SK-N-SH treated with all-trans-retinoic acid at 6 μM for 48 hours (cell line): ENCODE measurements at regions not wholly inside any gene's neighbourhood (a gene's known extent, or its start where the extent isn't known, plus 50 kb on each side); places are given as distances from the start of the nearest gene placed in this dataset.

Source experiments
- ATAC-seq: fragments of 200-7000 bp; cut with Tn5 transposase; 3 replicates; pipeline ENCODE4 v1.9.1; 2020; ENCODE audit warnings: mild to moderate bottlenecking, moderate library complexity
- ARNTL ChIP-seq: fragments of 450-650 bp; formaldehyde crosslinking; IDR thresholded peaks from 2 replicates; pipeline ENCODE4 v1.5.0; 2020; ENCODE audit warnings: low read depth, mild to moderate bottlenecking, moderate library complexity, borderline replicate concordance
- BACH2 ChIP-seq: fragments of 250-450 bp; sonication (Bioruptor Pico); IDR thresholded peaks from 2 replicates; pipeline ENCODE4 v1.9.0; 2021; ENCODE audit warnings: mild to moderate bottlenecking, borderline replicate concordance
- CSDC2 ChIP-seq: fragments of 250-450 bp; sonication (Bioruptor Pico); IDR thresholded peaks from 2 replicates; pipeline ENCODE4 v1.5.0; 2020; ENCODE audit warnings: mild to moderate bottlenecking, moderate library complexity
- ESRRG ChIP-seq: fragments of 250-450 bp; sonication (Bioruptor Pico); IDR thresholded peaks from 2 replicates; pipeline ENCODE4 v1.6.1; 2021; ENCODE audit warnings: mild to moderate bottlenecking
- GLIS3 ChIP-seq: fragments of 250-450 bp; sonication (Bioruptor Pico); IDR thresholded peaks from 2 replicates; pipeline ENCODE4 v1.5.0; 2020; ENCODE audit warnings: mild to moderate bottlenecking, moderate library complexity
- ISL1 ChIP-seq: fragments of 250-450 bp; sonication (Bioruptor Pico); IDR thresholded peaks from 2 replicates; pipeline ENCODE4 v2.1.2; 2022; ENCODE audit warnings: mild to moderate bottlenecking, moderate library complexity
- OSR1 ChIP-seq: fragments of 250-450 bp; sonication (Bioruptor Pico); IDR thresholded peaks from 2 replicates; pipeline ENCODE4 v1.8.0; 2022; ENCODE audit warnings: moderate library complexity, mild to moderate bottlenecking, inconsistent platforms
- PPARA ChIP-seq: fragments of 250-450 bp; sonication (Bioruptor Pico); IDR thresholded peaks from 2 replicates; pipeline ENCODE4 v1.5.0; 2020; ENCODE audit warnings: mild to moderate bottlenecking, borderline replicate concordance
- RARB ChIP-seq: fragments of 250-450 bp; sonication (Bioruptor Pico); IDR thresholded peaks from 2 replicates; pipeline ENCODE4 v1.8.0; 2021; ENCODE audit warnings: mild to moderate bottlenecking, moderate library complexity
- SNAI2 ChIP-seq: fragments of 250-450 bp; sonication (Bioruptor Pico); IDR thresholded peaks from 2 replicates; pipeline ENCODE4 v1.5.0; 2020; ENCODE audit warnings: mild to moderate bottlenecking, moderate library complexity
- TOX ChIP-seq: fragments of 250-450 bp; sonication (Bioruptor Pico); IDR thresholded peaks from 2 replicates; pipeline ENCODE4 v1.8.0; 2021; ENCODE audit warnings: mild to moderate bottlenecking, moderate library complexity, borderline replicate concordance
- ZFP3 ChIP-seq: fragments of 250-450 bp; sonication (Bioruptor Pico); IDR thresholded peaks from 2 replicates; pipeline ENCODE4 v1.5.0; 2020; ENCODE audit warnings: mild to moderate bottlenecking, moderate library complexity
- ZNF70 ChIP-seq: fragments of 450-650 bp; formaldehyde crosslinking; IDR thresholded peaks from 2 replicates; pipeline ENCODE4 v1.5.0; 2020; ENCODE audit warnings: mild to moderate bottlenecking, moderate library complexity
- ZNF8 ChIP-seq: fragments of 450-650 bp; formaldehyde crosslinking; IDR thresholded peaks from 2 replicates; pipeline ENCODE4 v1.5.0; 2020; ENCODE audit warnings: mild to moderate bottlenecking, moderate library complexity
- TF ChIP-seq, protein P1 (sequence below): fragments of 250-450 bp; sonication (Bioruptor Pico); IDR thresholded peaks from 2 replicates; pipeline ENCODE4 v1.8.0; 2021; ENCODE audit warnings: low read depth, mild to moderate bottlenecking, moderate library complexity, borderline replicate concordance
- TF ChIP-seq, protein P2 (sequence below): fragments of 250-450 bp; sonication (Bioruptor Pico); IDR thresholded peaks from 2 replicates; pipeline ENCODE4 v1.8.0; 2020; ENCODE audit warnings: mild to moderate bottlenecking, moderate library complexity, borderline replicate concordance
- TF ChIP-seq, protein P3 (sequence below): fragments of 250-450 bp; sonication (Bioruptor Pico); IDR thresholded peaks from 2 replicates; pipeline ENCODE4 v1.5.1; 2020; ENCODE audit warnings: low read depth, mild to moderate bottlenecking, moderate library complexity
- TF ChIP-seq, protein P4 (sequence below): fragments of 250-450 bp; sonication (Bioruptor Pico); IDR thresholded peaks from 2 replicates; pipeline ENCODE4 v1.5.1; 2021; ENCODE audit warnings: mild to moderate bottlenecking, moderate library complexity
- TF ChIP-seq, protein P5 (sequence below): fragments of 250-450 bp; sonication (Bioruptor Pico); IDR thresholded peaks from 2 replicates; pipeline ENCODE4 v1.5.0; 2020; ENCODE audit warnings: mild to moderate bottlenecking, moderate library complexity

DNA sequence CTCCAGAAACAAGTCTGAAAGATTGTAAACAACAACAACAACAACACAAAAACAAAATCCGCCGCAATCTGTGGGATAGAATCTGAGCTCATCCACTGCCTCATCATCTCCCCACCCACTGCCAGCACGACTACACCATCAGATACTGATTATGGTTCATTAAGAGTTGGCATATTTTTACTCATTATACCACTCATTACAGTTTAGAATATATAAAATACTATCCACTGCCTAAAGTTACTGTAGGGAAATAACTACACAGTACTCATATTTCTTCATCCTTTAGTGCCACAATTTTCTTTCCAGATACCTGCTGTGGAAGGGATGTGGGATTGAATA lies 152.5 kb upstream of the PEX5L start:
- no peak for ATAC-seq
- TF ChIP-seq ZFP3 (CRISPR knock-in tag) (no peak), ZNF8 (no peak), RARB (CRISPR knock-in tag) (no peak), TOX (CRISPR knock-in tag) (no peak), PPARA (no peak), CSDC2 (CRISPR knock-in tag) (no peak), ESRRG (no peak)
- TF ChIP-seq, protein P1, sequence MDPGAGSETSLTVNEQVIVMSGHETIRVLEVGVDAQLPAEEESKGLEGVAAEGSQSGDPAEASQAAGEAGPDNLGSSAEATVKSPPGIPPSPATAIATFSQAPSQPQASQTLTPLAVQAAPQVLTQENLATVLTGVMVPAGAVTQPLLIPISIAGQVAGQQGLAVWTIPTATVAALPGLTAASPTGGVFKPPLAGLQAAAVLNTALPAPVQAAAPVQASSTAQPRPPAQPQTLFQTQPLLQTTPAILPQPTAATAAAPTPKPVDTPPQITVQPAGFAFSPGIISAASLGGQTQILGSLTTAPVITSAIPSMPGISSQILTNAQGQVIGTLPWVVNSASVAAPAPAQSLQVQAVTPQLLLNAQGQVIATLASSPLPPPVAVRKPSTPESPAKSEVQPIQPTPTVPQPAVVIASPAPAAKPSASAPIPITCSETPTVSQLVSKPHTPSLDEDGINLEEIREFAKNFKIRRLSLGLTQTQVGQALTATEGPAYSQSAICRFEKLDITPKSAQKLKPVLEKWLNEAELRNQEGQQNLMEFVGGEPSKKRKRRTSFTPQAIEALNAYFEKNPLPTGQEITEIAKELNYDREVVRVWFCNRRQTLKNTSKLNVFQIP (CRISPR knock-in tag): no peak
- TF ChIP-seq, protein P2, sequence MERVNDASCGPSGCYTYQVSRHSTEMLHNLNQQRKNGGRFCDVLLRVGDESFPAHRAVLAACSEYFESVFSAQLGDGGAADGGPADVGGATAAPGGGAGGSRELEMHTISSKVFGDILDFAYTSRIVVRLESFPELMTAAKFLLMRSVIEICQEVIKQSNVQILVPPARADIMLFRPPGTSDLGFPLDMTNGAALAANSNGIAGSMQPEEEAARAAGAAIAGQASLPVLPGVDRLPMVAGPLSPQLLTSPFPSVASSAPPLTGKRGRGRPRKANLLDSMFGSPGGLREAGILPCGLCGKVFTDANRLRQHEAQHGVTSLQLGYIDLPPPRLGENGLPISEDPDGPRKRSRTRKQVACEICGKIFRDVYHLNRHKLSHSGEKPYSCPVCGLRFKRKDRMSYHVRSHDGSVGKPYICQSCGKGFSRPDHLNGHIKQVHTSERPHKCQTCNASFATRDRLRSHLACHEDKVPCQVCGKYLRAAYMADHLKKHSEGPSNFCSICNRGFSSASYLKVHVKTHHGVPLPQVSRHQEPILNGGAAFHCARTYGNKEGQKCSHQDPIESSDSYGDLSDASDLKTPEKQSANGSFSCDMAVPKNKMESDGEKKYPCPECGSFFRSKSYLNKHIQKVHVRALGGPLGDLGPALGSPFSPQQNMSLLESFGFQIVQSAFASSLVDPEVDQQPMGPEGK: no peak
- TF ChIP-seq, protein P3, sequence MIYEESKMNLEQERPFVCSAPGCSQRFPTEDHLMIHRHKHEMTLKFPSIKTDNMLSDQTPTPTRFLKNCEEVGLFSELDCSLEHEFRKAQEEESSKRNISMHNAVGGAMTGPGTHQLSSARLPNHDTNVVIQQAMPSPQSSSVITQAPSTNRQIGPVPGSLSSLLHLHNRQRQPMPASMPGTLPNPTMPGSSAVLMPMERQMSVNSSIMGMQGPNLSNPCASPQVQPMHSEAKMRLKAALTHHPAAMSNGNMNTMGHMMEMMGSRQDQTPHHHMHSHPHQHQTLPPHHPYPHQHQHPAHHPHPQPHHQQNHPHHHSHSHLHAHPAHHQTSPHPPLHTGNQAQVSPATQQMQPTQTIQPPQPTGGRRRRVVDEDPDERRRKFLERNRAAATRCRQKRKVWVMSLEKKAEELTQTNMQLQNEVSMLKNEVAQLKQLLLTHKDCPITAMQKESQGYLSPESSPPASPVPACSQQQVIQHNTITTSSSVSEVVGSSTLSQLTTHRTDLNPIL (CRISPR knock-in tag): no peak
- TF ChIP-seq, protein P4, sequence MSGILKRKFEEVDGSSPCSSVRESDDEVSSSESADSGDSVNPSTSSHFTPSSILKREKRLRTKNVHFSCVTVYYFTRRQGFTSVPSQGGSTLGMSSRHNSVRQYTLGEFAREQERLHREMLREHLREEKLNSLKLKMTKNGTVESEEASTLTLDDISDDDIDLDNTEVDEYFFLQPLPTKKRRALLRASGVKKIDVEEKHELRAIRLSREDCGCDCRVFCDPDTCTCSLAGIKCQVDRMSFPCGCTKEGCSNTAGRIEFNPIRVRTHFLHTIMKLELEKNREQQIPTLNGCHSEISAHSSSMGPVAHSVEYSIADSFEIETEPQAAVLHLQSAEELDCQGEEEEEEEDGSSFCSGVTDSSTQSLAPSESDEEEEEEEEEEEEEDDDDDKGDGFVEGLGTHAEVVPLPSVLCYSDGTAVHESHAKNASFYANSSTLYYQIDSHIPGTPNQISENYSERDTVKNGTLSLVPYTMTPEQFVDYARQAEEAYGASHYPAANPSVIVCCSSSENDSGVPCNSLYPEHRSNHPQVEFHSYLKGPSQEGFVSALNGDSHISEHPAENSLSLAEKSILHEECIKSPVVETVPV (CRISPR knock-in tag): no peak
- TF ChIP-seq, all 23 proteins: peak for 0

DNA sequence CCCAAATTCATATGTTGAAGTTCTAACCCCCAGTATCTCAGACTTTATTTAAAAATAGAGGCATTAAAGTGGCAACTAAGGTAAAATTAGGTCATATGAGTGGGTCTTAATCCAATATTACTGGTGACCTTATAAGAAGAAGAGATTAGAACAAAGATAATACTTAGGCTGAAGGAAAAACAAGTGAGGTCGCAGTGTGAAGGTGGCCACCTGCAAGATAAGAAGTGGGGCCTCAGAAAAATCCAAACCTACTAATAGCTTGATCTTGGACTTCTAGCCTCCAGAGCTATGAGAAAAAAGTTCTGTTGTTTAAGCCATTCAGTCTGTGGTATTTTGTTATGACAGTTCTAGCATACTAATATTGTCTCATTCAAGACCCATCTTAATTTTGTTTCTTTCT lies 159.9 kb upstream of the PEX5L start:
- ATAC-seq: no peak
- TF ChIP-seq ARNTL (CRISPR knock-in tag) (no peak), ISL1 (CRISPR knock-in tag) (no peak), RARB (CRISPR knock-in tag) (no peak), ZNF70 (no peak), OSR1 (CRISPR knock-in tag) (no peak), GLIS3 (CRISPR knock-in tag) (no peak), BACH2 (no peak), ZFP3 (CRISPR knock-in tag) (no peak), ESRRG (no peak), SNAI2 (no peak)
- TF ChIP-seq, protein P4 (CRISPR knock-in tag): no peak
- TF ChIP-seq, protein P2: no peak
- TF ChIP-seq, protein P1 (CRISPR knock-in tag): no peak
- TF ChIP-seq, protein P5, sequence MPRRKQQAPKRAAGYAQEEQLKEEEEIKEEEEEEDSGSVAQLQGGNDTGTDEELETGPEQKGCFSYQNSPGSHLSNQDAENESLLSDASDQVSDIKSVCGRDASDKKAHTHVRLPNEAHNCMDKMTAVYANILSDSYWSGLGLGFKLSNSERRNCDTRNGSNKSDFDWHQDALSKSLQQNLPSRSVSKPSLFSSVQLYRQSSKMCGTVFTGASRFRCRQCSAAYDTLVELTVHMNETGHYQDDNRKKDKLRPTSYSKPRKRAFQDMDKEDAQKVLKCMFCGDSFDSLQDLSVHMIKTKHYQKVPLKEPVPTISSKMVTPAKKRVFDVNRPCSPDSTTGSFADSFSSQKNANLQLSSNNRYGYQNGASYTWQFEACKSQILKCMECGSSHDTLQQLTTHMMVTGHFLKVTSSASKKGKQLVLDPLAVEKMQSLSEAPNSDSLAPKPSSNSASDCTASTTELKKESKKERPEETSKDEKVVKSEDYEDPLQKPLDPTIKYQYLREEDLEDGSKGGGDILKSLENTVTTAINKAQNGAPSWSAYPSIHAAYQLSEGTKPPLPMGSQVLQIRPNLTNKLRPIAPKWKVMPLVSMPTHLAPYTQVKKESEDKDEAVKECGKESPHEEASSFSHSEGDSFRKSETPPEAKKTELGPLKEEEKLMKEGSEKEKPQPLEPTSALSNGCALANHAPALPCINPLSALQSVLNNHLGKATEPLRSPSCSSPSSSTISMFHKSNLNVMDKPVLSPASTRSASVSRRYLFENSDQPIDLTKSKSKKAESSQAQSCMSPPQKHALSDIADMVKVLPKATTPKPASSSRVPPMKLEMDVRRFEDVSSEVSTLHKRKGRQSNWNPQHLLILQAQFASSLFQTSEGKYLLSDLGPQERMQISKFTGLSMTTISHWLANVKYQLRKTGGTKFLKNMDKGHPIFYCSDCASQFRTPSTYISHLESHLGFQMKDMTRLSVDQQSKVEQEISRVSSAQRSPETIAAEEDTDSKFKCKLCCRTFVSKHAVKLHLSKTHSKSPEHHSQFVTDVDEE (CRISPR knock-in tag): no peak
